HepG2 (cell line): ENCODE measurements at regions not wholly inside any gene's neighbourhood (a gene's known extent, or its start where the extent isn't known, plus 50 kb on each side); places are given as distances from the start of the nearest gene placed in this dataset.

Source experiments
- ATAC-seq: fragments of 200-7000 bp; cut with Tn5 transposase; 3 replicates; pipeline ENCODE4 v1.9.1; 2020; ENCODE audit warnings: mild to moderate bottlenecking, moderate library complexity
- BruUV-seq: library from RNA; stranded (reverse); fragments of 400-500 nt; replicated peaks from 2 replicates; lab custom pipeline; 2021; lab: Mats Ljungman, UMichigan
- CTCF ChIA-PET: fragments of 300-600 bp; formaldehyde crosslinking; extraction: SDS; loops from one replicate; lab custom pipeline; 2021; ENCODE audit warnings: low total read pairs, inconsistent platforms, low intra/inter-chr PET ratio; lab: Yijun Ruan, JAX
- POLR2A ChIA-PET: fragments of 350-600 bp; sonication (Branson Sonifier 250); formaldehyde crosslinking; loops from one replicate; lab custom pipeline; 2020; ENCODE audit warnings: antibody characterized with exemption, inconsistent platforms; lab: Yijun Ruan, JAX
- DNase-seq: peaks from one replicate; pipeline ENCODE4 v3.0.0-alpha.2; 2015; ENCODE audit warnings: low spot score
- FAIRE-seq: peaks from 3 replicates; lab custom pipeline; 2011; peaks lifted over from hg19 to GRCh38; lab: Jason Lieb, UNC
- H2AFZ ChIP-seq: one replicate; pipeline ENCODE4 v1.6.1; 2011; ENCODE audit warnings: low read length, inconsistent platforms
- H3K27ac ChIP-seq: fragments of 300-600 bp; 3 replicates; pipeline ENCODE4 v1.8.0; 2011; ENCODE audit warnings: mixed run types, mild to moderate bottlenecking, mixed read lengths, low read length, inconsistent platforms; ENCODE audit not compliant: insufficient read depth; ENCODE audit errors: extremely low read length
- H3K27me3 ChIP-seq, 2 experiments: fragments of 200-600 bp in 1 of 2; 2 replicates in 1 of 2; 3 replicates in 1 of 2; pipeline versions ENCODE4 v1.6.0 to v1.8.0; 2011; ENCODE audit warnings: low read length in 2 of 2, mild to moderate bottlenecking in 2 of 2, moderate library complexity in 2 of 2, inconsistent platforms in 1 of 2; ENCODE audit not compliant: insufficient read depth in 2 of 2, control insufficient read depth in 1 of 2
- H3K36me3 ChIP-seq, 2 experiments: fragments of 200-600 bp in 1 of 2; replicated peaks in 1 of 2; 2 replicates in 1 of 2; 3 replicates in 1 of 2; pipeline versions ENCODE4 v1.5.1 to v1.8.0; 2011; ENCODE audit warnings: low read length in 2 of 2, inconsistent platforms in 1 of 2; ENCODE audit not compliant: insufficient read depth in 2 of 2, control insufficient read depth in 1 of 2
- H3K4me1 ChIP-seq: 2 replicates; pipeline ENCODE4 v1.5.1; 2012; ENCODE audit warnings: low read length, inconsistent platforms; ENCODE audit not compliant: insufficient read depth
- H3K4me2 ChIP-seq: 2 replicates; pipeline ENCODE4 v1.6.0; 2011; ENCODE audit warnings: low read depth, low read length, inconsistent platforms
- H3K4me3 ChIP-seq, 3 experiments: fragments of 200-600 bp in 1 of 3; sonication (generic), shearing (Covaris generic) in 1 of 3; replicated peaks in 1 of 3; 2 replicates each; pipeline ENCODE4 v1.5.1; 2011 to 2016; ENCODE audit warnings: low read length in 3 of 3, inconsistent platforms in 2 of 3, low read depth in 2 of 3, mild to moderate bottlenecking in 2 of 3, control low read depth in 1 of 3, mixed read lengths in 1 of 3; ENCODE audit not compliant: insufficient read depth in 1 of 3
- H3K79me2 ChIP-seq: one replicate; pipeline ENCODE4 v1.6.1; 2011; ENCODE audit warnings: low read length, inconsistent platforms; ENCODE audit not compliant: insufficient read depth
- H3K9ac ChIP-seq: 2 replicates; pipeline ENCODE4 v1.6.0; 2011; ENCODE audit warnings: mild to moderate bottlenecking, low read depth, low read length, inconsistent platforms; ENCODE audit not compliant: insufficient read depth
- H3K9me3 ChIP-seq: 2 replicates; pipeline ENCODE4 v1.5.1; 2012; ENCODE audit warnings: mild to moderate bottlenecking, low read length
- H4K20me1 ChIP-seq: 2 replicates; pipeline ENCODE4 v1.6.0; 2011; ENCODE audit warnings: inconsistent platforms, mild to moderate bottlenecking, low read length, moderate library complexity; ENCODE audit not compliant: insufficient read depth
- CREM ChIP-seq, 2 experiments: sonication (generic) in 1 of 2; formaldehyde crosslinking in 1 of 2; IDR thresholded peaks; 2 replicates each; pipeline versions ENCODE4 v1.4.0 to v1.6.1; 2016 to 2020; ENCODE audit warnings: antibody characterized with exemption in 1 of 2, mild to moderate bottlenecking in 1 of 2, missing genetic modification reagents in 1 of 2
- FOXO1 ChIP-seq: sonication (generic); formaldehyde crosslinking; IDR thresholded peaks from 2 replicates; pipeline ENCODE4 v1.4.0; 2020; ENCODE audit warnings: missing genetic modification reagents
- HNF1A ChIP-seq, 2 experiments: sonication (generic) in 1 of 2; formaldehyde crosslinking in 1 of 2; IDR thresholded peaks; 2 replicates each; pipeline versions ENCODE4 v1.4.0 to v1.6.1; 2016 to 2020; ENCODE audit warnings: borderline replicate concordance in 1 of 2, low read depth in 1 of 2, mild to moderate bottlenecking in 1 of 2, missing genetic modification reagents in 1 of 2
- NFE2 ChIP-seq: sonication (generic); formaldehyde crosslinking; IDR thresholded peaks from 2 replicates; pipeline ENCODE4 v1.4.0; 2020; ENCODE audit warnings: missing genetic modification reagents
- SMARCC2 ChIP-seq: fragments of 450-650 bp; IDR thresholded peaks from 2 replicates; pipeline ENCODE4 v1.6.1; 2017; ENCODE audit warnings: antibody characterized with exemption, mild to moderate bottlenecking
- TAF15 ChIP-seq: fragments of 200-400 bp; formaldehyde crosslinking; IDR thresholded peaks from one replicate; pipeline ENCODE4 v1.6.1; 2018; ENCODE audit warnings: mild to moderate bottlenecking, low read depth, low read length; ENCODE audit not compliant: poor library complexity, severe bottlenecking
- TEAD2 ChIP-seq: sonication (generic); formaldehyde crosslinking; IDR thresholded peaks from 2 replicates; pipeline ENCODE4 v1.9.0; 2021; ENCODE audit warnings: missing genetic modification reagents
- TEAD3 ChIP-seq: optimal IDR thresholded peaks from 2 replicates; pipeline ENCODE3; 2016; ENCODE audit warnings: borderline replicate concordance
- ZFP82 ChIP-seq: sonication (generic); formaldehyde crosslinking; IDR thresholded peaks from 2 replicates; pipeline ENCODE4 v1.5.1; 2020; ENCODE audit warnings: mild to moderate bottlenecking, missing genetic modification reagents, borderline replicate concordance
- ZMAT3 ChIP-seq: sonication (generic); formaldehyde crosslinking; conservative IDR thresholded peaks from 2 replicates; pipeline ENCODE4 v1.7.0; 2021; ENCODE audit warnings: missing genetic modification reagents
- ZNF337 ChIP-seq: sonication (generic); formaldehyde crosslinking; IDR thresholded peaks from 2 replicates; pipeline ENCODE4 v1.5.1; 2020; ENCODE audit warnings: missing genetic modification reagents, low read depth, mild to moderate bottlenecking, borderline replicate concordance
- ZNF660 ChIP-seq: sonication (generic); formaldehyde crosslinking; IDR thresholded peaks from 2 replicates; pipeline ENCODE4 v1.5.1; 2020; ENCODE audit warnings: mild to moderate bottlenecking, low read depth, missing genetic modification reagents, borderline replicate concordance
- ZNF790 ChIP-seq: sonication (generic); formaldehyde crosslinking; IDR thresholded peaks from 2 replicates; pipeline ENCODE4 v1.8.0; 2022; ENCODE audit warnings: missing genetic modification reagents, mild to moderate bottlenecking, borderline replicate concordance
- WGBS: methylation state at CpG from one replicate; pipeline ENCODE4 v1.1.6; 2017; ENCODE audit warnings: low lambda C conversion rate; 5-methylcytosine and 5-hydroxymethylcytosine counted together
- in situ Hi-C: cut with HindIII; loops from 2 replicates; pipeline ENCODE4 v1.10.0; 2017; ENCODE audit warnings: low pct_unique_long_range_greater_than_20kb; ENCODE audit not compliant: extremely low pct_ligation_motif_present
- intact Hi-C: fragments of 100-400 bp; cut with micrococcal nuclease; formaldehyde crosslinking; loops from one replicate; pipeline ENCODE4 v1.10.0; 2022; ENCODE audit not compliant: unreplicated experiment
- TF ChIP-seq, protein P1 (sequence below): sonication (generic); formaldehyde crosslinking; IDR thresholded peaks from 2 replicates; pipeline ENCODE4 v1.4.0; 2020; ENCODE audit warnings: mild to moderate bottlenecking, missing genetic modification reagents

DNA sequence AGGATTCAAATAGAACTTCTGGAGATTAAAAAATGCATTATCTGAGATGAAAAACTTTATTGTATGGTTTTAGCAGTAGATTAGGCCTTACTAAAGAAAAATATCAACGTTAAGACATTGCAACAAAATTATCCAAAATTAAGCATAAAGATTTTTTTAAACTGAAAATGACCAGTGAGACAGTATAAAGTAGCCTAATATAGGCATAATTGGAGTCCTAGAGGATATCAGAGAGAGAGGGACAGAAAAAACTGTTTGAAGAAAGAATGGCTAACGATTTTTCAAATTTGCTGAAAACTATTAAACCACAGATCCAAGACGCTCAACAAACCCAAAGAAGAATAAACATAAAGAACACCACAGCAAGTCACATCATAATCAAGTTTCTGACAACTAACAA lies 149.5 kb upstream of the LMNTD1 start:
- Histone ChIP-seq H4K20me1 (no peaks in the 10 kb centered on the region), H3K36me3 (no peaks in the 10 kb centered on the region), H2AFZ (no peak overlapping the region), H3K9me3 (peaks cover 6% of the 10 kb centered on the region), H3K27ac (no peak overlapping the region), H3K4me1 (no peaks in the 10 kb centered on the region), H3K9ac (no peak overlapping the region), H3K4me2 (no peak overlapping the region), H3K79me2 (no peaks in the 10 kb centered on the region), H3K27me3 (no peaks in the 10 kb centered on the region), H3K4me3 (no peak overlapping the region)
- TF ChIP-seq ZNF337 (no peak), FOXO1 (CRISPR knock-in tag) (no peak), ZNF790 (CRISPR knock-in tag) (no peak), SMARCC2 (no peak), NFE2 (no peak)
- TF ChIP-seq, protein P1, sequence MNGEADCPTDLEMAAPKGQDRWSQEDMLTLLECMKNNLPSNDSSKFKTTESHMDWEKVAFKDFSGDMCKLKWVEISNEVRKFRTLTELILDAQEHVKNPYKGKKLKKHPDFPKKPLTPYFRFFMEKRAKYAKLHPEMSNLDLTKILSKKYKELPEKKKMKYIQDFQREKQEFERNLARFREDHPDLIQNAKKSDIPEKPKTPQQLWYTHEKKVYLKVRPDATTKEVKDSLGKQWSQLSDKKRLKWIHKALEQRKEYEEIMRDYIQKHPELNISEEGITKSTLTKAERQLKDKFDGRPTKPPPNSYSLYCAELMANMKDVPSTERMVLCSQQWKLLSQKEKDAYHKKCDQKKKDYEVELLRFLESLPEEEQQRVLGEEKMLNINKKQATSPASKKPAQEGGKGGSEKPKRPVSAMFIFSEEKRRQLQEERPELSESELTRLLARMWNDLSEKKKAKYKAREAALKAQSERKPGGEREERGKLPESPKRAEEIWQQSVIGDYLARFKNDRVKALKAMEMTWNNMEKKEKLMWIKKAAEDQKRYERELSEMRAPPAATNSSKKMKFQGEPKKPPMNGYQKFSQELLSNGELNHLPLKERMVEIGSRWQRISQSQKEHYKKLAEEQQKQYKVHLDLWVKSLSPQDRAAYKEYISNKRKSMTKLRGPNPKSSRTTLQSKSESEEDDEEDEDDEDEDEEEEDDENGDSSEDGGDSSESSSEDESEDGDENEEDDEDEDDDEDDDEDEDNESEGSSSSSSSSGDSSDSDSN = no peak
- ChIA-PET CTCF (no interaction called here), POLR2A (no interaction called here)
- no TSS peak for BruUV-seq
- ATAC-seq (no peak), DNase-seq (no peak), FAIRE-seq (no peak)
- in situ Hi-C loops (no loop called here), intact Hi-C loops (no loop called here)
- WGBS = 0% methylated on average over 3 of the region's 3 CpGs

- Histone ChIP-seq H2AFZ (no peak overlapping the region), H3K36me3 (no peaks in the 10 kb centered on the region), H3K4me1 (no peaks in the 10 kb centered on the region), H3K4me3 (no peak overlapping the region), H3K79me2 (no peaks in the 10 kb centered on the region), H4K20me1 (no peaks in the 10 kb centered on the region), H3K27me3 (no peaks in the 10 kb centered on the region), H3K27ac (no peak overlapping the region), H3K9ac (no peak overlapping the region), H3K4me2 (no peak overlapping the region), H3K9me3 (peaks cover 9% of the 10 kb centered on the region)
- intact Hi-C loops = no loop called here
- DNase-seq (no peak), ATAC-seq (no peak), FAIRE-seq (no peak)
- in situ Hi-C loops = no loop called here
- BruUV-seq = no TSS peak
- WGBS = no CpG with 5 or more reads among the region's 1 CpG
- ChIA-PET CTCF (no interaction called here), POLR2A (no interaction called here)
- TF ChIP-seq TEAD2 (CRISPR knock-in tag) (no peak), TAF15 (no peak), ZFP82 (CRISPR knock-in tag) (no peak), ZNF660 (no peak), CREM (IDR thresholded peaks at IDR 0.05) (no peak), CREM (CRISPR knock-in tag; IDR thresholded peaks at IDR 0.05) (no peak), HNF1A (IDR thresholded peaks at IDR 0.05; ENCODE audit: low read depth) (no peak), HNF1A (CRISPR knock-in tag; IDR thresholded peaks at IDR 0.05; ENCODE audit: borderline replicate concordance) (no peak), ZMAT3 (no peak), TEAD3 (no peak)
Observed at GRCh38 chr12:25705261-25705660, 152.2 kb upstream of the LMNTD1 start.
